GM21360 (cell line): ENCODE measurements at regions not wholly inside any gene's neighbourhood (a gene's known extent, or its start where the extent isn't known, plus 50 kb on each side); places are given as distances from the start of the nearest gene placed in this dataset.
"Not testable (repeated sequence)": the region's sequence is repeated elsewhere in the genome, so short reads cannot be mapped to it uniquely, and the experiment has no call there.

Experiments
- ATAC-seq: cut with Tn5 transposase; IDR thresholded peaks from one replicate; pipeline ENCODE4 v1.9.1; 2021; ENCODE audit warnings: mild to moderate bottlenecking, moderate library complexity; ENCODE audit not compliant: unreplicated experiment

- no peak for ATAC-seq
These were observed 50.0 kb downstream of the SPRING1 start for GRCh38 chr12:116687888-116688287.

DNA sequence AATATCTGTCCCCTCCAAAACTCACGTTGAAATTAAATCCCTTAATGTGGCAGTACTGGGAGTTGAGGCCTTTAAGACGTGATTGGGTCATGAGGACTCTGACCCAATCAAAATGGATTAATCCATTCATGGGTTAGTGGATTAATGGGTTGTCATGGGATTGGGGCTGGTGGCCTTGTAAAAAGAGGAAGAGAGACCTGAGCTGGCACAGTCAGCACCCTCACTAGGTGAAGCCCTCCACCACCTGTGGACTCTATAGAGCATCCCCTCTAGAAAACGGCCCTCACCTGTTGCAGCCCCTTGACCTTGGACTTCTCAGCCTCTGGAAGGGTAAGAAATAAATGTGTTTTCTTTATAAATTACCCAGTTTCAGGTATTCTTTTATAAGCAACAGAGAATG is 53.0 kb downstream of the SPRING1 start:
- ATAC-seq = no peak

DNA sequence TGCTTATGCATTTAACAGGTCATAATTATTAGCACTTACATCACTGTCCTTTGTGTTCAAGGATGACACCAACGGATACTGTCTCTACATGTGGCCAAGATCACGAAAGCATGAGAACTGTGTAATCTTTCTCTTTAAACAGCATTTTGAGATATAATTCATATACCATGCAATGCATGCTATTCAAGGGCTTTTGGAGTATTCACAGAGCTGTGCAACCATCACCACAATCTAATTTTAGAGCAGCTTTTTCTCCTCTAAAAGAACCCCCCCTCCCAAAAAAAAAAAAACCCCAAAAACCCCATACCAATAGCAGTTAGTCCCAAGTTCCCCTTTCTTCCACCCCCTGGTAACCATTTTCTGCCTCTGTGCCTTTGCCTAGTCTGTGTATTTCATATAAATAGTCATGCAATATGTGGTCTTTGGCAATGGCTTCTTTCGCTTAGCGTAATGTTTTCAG is 60.6 kb downstream of the SPRING1 start:
- ATAC-seq = no peak

- no peak for ATAC-seq
These were observed 62.3 kb downstream of the SPRING1 start for GRCh38 chr12:116675339-116676107.

DNA sequence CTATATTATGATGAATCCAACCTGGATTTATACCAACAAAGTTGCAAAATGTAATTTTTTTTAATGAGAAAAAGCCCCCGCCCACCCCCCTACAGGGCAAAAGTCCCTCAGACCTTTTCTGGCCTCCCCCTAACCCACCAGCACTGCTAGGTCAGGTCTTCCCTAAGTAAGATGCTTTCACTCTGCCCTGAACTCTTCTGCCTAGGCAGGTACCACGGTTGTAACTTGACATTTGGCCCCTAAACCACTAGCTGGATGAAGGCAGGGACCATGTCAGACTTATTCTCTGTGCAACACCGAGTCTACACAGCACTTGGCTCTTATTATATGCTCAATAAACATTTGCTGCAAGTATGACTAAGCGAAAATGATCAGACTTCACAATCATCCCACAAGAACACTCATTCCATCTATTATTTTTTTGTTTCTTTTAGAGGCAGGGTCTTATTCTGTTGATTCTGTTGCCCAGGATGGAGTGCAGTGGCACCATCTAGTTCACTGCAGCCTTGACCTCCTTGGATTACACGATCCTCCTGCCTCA is 63.2 kb downstream of the SPRING1 start:
- ATAC-seq = no peak

DNA sequence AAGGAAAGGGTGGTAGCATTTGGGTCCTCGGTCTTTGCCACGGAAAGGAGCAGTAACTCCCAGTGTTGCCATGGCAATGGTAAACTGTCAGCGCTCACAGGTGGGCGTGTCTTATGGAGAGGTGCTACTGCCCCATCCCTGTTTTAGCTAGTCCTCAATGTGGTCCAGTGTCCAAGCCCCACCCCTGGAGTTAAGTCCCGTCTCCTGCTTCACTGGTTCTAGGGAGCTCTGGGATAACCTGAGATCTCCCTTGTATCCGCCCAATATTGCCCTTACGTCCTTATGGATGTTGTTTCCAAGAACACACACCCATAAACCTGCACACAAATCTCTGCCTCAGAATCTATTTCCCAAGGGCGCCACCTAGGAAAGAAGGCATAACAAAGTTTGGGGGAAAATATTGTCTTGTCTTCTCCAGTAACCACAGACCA is 64.2 kb downstream of the SPRING1 start:
- no peak for ATAC-seq

GRCh38 chr12:116672842-116673516 is 64.9 kb downstream of the SPRING1 start:
- ATAC-seq = peak; percentile 45

GRCh38 chr12:116672010-116672409 is 65.9 kb downstream of the SPRING1 start:
- ATAC-seq = no peak

DNA sequence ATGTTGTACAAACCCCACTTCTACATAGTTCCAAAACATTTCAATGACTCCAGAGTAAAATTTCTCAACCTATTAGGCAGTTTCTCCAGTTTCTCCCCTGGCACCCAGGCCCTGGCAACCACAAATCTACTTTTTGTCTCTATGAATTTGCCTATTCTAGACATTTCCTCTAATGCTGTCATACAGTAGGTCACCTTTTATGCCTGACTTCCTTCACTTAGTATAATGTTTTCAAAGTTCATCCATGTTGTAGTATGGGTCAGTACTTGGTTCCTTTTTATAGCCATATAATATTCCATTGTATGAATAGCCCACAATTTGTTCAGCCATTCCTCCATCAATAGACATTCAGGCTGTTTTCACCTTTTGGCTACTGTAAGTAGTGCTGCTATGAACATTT is 67.0 kb downstream of the SPRING1 start:
- ATAC-seq = no peak

GRCh38 chr12:116667752-116668151 is 70.1 kb downstream of the SPRING1 start:
- ATAC-seq = no peak

DNA sequence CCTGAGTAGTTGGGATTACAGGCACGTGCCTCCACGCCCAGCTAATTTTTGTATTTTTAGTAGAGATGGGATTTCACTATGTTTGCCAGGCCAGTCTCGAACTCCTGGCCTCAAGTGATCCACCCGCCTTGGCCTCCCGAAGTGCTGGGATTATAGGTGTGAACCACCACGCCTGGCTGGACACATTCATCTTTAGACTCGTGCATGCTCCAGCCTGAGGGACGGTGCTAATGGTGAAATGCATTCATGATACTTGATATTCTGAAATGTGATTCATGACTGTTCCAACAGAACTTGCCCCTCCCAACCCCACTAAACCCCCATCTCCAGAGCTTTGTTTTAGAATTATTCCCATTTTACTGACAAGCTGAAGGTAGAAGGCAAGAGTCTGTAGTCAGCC is 71.0 kb downstream of the SPRING1 start:
- not testable (repeated sequence) for ATAC-seq

DNA sequence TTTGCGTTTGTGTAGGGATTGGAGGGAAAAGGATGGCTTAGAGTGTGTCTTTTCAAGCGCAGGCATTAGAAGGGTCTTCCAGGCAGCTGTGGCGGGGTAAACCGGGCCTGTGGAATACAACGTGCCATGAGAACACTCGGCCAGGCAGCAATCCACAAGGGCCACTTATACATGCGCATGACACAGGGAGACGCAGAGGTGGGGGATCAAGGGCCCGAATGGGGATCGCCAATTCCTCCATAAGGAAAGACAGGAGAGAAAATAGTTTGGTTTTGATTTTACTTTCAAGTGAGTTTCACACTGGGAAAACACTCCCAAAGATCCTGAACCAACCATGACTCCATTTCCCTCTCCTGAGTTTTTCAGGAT is 71.6 kb downstream of the SPRING1 start:
- ATAC-seq = no peak

GRCh38 chr12:116665666-116666304 is 72.1 kb downstream of the SPRING1 start:
- ATAC-seq = no peak

GRCh38 chr12:116664085-116664484 is 73.8 kb downstream of the SPRING1 start:
- ATAC-seq = no peak

DNA sequence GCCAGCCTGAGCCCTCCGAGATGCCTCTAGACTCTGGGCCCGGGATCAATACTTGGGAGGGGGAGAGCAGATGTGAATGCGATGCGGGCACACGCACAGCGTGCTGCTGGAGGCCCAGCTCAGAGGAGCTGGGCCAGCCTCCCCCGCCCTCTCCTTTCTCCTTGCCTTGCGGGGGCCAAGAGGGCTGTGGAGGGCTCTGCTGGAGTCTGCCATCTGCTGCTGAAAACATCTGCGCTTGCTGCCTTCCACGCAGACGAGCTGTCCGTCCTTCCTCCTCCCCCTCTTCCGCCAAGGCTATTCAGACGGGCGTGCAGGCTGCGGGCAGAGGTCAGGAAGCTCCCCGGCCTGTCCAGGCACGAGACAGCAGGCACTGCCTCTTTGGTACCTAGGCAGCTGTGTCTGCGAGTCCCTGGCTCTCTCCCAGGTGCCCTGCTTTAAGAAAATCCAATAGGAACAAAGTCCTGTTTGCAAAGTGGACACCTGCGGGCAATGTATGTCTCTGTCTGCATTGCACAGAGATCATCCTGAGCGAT is 75.2 kb downstream of the SPRING1 start:
- ATAC-seq = no peak

DNA sequence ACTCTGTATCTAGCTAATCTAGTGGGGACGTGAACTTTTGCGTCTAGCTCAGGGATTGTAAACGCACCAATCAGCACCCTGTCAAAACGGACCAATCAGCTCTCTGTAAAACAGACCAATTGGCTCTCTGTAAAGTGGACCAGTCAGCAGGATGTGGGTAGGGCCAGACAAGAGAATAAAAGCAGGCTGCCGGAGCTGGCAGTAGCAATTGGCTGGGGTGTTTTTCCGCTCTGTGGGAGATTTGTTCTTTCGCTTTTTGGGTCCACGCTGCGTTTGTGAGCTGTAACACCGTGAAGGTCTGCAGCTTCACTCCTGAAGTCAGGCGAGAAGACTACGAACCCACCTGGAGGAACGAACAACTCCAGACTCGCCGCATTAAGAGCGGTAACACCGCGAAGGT is 76.5 kb downstream of the SPRING1 start:
- no peak for ATAC-seq

- ATAC-seq = not testable (repeated sequence)
These were observed 77.1 kb downstream of the SPRING1 start for GRCh38 chr12:116660740-116661139.

- ATAC-seq = no peak
These were observed 77.9 kb downstream of the SPRING1 start for GRCh38 chr12:116659771-116660481.

- no peak for ATAC-seq
These were observed 79.9 kb downstream of the SPRING1 start for GRCh38 chr12:116657921-116658495.

DNA sequence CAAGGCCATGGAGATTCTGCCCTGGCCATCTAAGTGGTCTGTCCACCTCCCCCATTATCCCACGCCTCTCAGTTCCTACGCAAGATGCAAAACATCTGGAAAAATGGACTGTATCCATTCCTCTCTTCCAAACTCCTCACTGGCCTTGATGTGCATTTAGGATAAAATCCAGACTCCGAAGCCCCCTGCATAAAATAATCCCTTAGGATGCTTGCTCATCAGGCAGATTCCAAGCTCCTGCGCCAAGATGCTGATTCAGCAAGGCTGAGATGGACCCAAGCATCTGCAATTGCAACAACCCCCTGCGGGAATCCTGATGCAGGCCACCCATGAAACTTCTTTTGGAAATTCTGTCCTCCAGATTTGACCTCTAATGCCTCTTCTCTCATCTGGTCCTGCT is 81.6 kb downstream of the SPRING1 start:
- ATAC-seq = no peak
